ENCODE measurements at regions not wholly inside any gene's neighbourhood (a gene's known extent, or its start where the extent isn't known, plus 50 kb on each side); places are given as distances from the start of the nearest gene placed in this dataset.

GRCh38 chr12:46573347-46573658 lies 200.7 kb upstream of the SLC38A2 start (continued):
- no peak for TF ChIP-seq ZBTB33 (IDR thresholded peaks at IDR 0.05; ENCODE audit: borderline replicate concordance, low read depth)
- TF ChIP-seq CTCF (IDR thresholded peaks at IDR 0.05): no peak
- no peak for TF ChIP-seq SMC3 (IDR thresholded peaks at IDR 0.05; ENCODE audit: low read depth, low read length)

GRCh38 chr12:46572644-46573346 lies 200.2 kb upstream of the SLC38A2 start:
- 39% methylated on average over 2 of the region's 2 CpGs for WGBS (ENCODE audit: low lambda C conversion rate)
- no peak overlapping the region for H3K9ac ChIP-seq
- H3K79me2 ChIP-seq (ENCODE audit: insufficient read depth): no peaks in the 10 kb centered on the region; the same call in 1 of the 2 replicates
- H3K4me3 ChIP-seq (ENCODE audit: low read depth in 2 of 2, low read length in 1 of 2): no peak overlapping the region
- CTCF ChIA-PET: interaction anchor here (0.6 kb wide), 1 partner anchor 192 kb away, joined by 3 read pairs; no protein-coding TSS in a partner anchor
- H3F3A ChIP-seq (replicated peaks; ENCODE audit: insufficient read depth): no peaks in the 10 kb centered on the region
- no peaks in the 10 kb centered on the region for H3K9me2 ChIP-seq
- TF ChIP-seq GABPA (IDR thresholded peaks at IDR 0.05; ENCODE audit: low read depth): no peak
- no peak for TF ChIP-seq TAF1 (IDR thresholded peaks at IDR 0.05; ENCODE audit: borderline replicate concordance, low read depth, low read length)
- no peak for TF ChIP-seq ELF1 (IDR thresholded peaks at IDR 0.05)
- no peak for TF ChIP-seq JUND (IDR thresholded peaks at IDR 0.05)
- no peak for TF ChIP-seq SMC3 (IDR thresholded peaks at IDR 0.05; ENCODE audit: low read depth, low read length)
- no peak for TF ChIP-seq GATA2 (CRISPR knock-in tag; IDR thresholded peaks at IDR 0.05)
- no peak for TF ChIP-seq REST (IDR thresholded peaks at IDR 0.05; ENCODE audit: low read depth, low read length)
- no peak for TF ChIP-seq POLR2AphosphoS5 (IDR thresholded peaks at IDR 0.05; ENCODE audit: low read depth, low read length)
- TF ChIP-seq EP300 (IDR thresholded peaks at IDR 0.05; ENCODE audit: borderline replicate concordance in 1 of 2, low read depth in 1 of 2, low read length in 1 of 2): no peak
- TF ChIP-seq FOSL2 (IDR thresholded peaks at IDR 0.05; ENCODE audit: borderline replicate concordance, low read depth): no peak
- no peak for TF ChIP-seq SIN3A (IDR thresholded peaks at IDR 0.05; ENCODE audit: borderline replicate concordance, low read depth, low read length)
- no peak for TF ChIP-seq RXRA (IDR thresholded peaks at IDR 0.05; ENCODE audit: borderline replicate concordance, low read depth)
- TF ChIP-seq RFX5 (IDR thresholded peaks at IDR 0.05; ENCODE audit: low read length): no peak
- TF ChIP-seq USF2 (IDR thresholded peaks at IDR 0.05; ENCODE audit: borderline replicate concordance, low read depth, low read length): no peak
- no peak for TF ChIP-seq NFIC (IDR thresholded peaks at IDR 0.05; ENCODE audit: borderline replicate concordance)
- POLR2A ChIA-PET: no interaction called here
- peaks cover 10% of the 10 kb centered on the region; the same call in 1 of the 2 replicates for H3K9me3 ChIP-seq
- no peak for DNase-seq
- no peaks in the 10 kb centered on the region for H4K20me1 ChIP-seq (ENCODE audit: insufficient read depth)
- no peak overlapping the region for H2AFZ ChIP-seq (ENCODE audit: low read depth)
- H3K4me2 ChIP-seq: no peak overlapping the region
- H3K27ac ChIP-seq (ENCODE audit: low read depth in 2 of 2, low read length in 1 of 2): no peak overlapping the region
- no peaks in the 10 kb centered on the region for H3K27me3 ChIP-seq (ENCODE audit: insufficient read depth)
- H3K36me3 ChIP-seq (replicated peaks in 1 of 2; ENCODE audit: control insufficient read depth in 1 of 2, insufficient read depth in 2 of 2, low read length in 1 of 2): no peaks in the 10 kb centered on the region
- 0 out of 4 replicates have a peak, but pooled peaks cover 0 to 5% of the 10 kb centered on the region in 2 experiments for H3K4me1 ChIP-seq (ENCODE audit: control insufficient read depth in 1 of 2, insufficient read depth in 2 of 2, low read depth in 1 of 2, low read length in 1 of 2)
